HUDEP-2 (cell line): ENCODE measurements at regions not wholly inside any gene's neighbourhood (a gene's known extent, or its start where the extent isn't known, plus 50 kb on each side); places are given as distances from the start of the nearest gene placed in this dataset.
"Not testable (repeated sequence)": the region's sequence is repeated elsewhere in the genome, so short reads cannot be mapped to it uniquely, and the experiment has no call there.

ENCODE experiments used
- DNase-seq, 76 experiments: peaks; one replicate each; lab custom pipeline; 2025; ENCODE audit not compliant: unreplicated experiment in 76 of 76; lab: John Stamatoyannopoulos, UW

DNA sequence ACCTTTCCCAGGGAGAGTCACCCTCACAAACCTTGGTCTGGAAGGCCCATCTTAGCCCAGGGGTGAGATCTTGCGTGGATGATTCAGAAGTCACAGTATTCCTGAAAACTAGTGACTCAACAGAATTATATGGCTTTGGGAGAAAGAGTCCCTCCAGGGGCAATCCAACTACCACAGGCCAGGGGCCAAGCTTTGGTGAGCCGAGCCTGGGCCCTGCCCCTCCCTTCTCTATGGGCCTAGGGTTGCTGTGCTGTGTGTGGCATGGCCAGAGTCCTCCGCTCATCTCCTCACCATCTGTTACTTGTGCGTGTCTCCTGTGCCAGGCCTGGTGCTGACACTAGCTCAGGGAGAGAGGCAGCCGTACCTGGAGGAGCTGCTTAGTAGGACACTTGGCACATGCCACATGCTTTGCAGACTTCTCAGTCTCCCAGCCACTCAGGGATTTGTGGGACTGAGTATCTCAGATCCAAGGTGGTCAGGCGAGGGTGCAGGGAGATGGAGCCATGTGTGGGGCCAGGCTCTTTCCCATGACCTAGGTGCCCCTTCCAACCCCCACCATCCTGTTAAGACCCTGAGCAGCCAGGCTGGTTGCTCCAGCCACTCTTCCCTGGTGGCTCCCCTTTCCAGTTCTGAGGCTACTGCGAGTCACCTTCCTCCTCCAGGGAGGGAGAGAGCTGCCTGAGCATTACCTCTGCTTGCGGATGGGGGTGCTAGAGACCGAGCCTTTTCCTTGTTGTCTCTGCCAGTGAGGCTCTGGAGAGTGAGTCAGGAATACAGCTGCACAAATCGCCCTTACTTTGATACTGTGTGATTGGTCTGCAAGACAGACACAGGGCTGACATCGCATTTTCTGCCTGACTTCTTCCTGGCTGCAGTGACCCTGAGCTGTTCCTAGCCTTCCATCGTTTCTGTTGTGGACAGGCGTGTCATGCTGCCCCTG, 94.1 kb downstream of the SLC25A47 start:
- peak in 2 of 76 experiments; percentile 23 to 30 for DNase-seq

DNA sequence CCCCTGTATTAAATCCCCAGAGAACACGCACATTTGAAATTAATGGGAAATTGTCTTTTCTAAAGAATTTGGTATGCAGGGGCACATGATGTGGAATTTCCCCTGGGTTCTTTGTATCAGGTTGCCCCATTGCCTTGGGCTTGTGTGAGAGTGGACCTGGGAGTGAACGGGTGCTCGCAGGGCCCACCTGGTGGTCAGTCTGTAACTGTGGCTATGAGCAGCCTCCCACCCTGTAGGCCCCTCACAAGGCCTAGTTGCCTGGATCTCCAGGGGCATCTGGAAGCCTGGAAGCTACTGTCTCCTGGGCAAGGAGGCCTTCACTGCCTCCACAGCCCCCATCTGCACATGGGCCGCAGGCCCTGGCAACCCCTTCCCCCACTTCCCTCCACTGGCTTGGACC, 96.7 kb downstream of the SLC25A47 start:
- no peak for DNase-seq

DNA sequence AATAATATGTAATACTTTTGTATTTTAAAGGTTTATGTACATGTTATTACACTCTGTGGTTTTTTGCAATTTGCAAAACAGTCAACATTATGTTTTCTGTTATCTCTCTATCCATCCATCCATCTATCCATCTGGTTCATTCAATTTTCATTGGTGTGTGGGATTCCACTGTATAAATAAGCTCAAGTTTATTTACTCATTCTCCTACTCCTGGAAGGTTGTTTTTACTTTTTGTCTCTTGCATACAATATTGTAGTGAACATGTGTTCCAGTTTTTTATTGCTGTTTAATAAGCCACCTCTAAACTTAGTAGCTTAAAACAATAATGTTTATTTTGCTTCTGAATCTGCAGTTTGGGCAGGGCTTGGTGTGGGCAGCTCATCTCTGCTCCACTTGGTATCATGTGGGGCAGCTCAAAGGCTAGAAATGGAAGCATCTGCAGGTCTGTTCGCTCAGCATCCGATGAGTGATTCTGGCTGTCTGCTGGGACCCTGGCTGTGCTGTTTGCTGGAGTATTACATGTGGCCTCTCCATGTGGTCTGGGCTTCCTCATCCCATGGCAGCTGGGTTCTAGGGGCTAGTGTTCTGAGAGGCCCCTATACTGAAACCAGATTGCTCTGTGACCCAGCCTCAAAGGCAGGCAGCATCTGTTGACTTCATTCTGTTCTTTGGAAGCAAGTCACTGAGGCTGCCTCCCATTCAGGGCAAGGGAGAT, 98.8 kb downstream of the SLC25A47 start:
- no peak for DNase-seq

DNA sequence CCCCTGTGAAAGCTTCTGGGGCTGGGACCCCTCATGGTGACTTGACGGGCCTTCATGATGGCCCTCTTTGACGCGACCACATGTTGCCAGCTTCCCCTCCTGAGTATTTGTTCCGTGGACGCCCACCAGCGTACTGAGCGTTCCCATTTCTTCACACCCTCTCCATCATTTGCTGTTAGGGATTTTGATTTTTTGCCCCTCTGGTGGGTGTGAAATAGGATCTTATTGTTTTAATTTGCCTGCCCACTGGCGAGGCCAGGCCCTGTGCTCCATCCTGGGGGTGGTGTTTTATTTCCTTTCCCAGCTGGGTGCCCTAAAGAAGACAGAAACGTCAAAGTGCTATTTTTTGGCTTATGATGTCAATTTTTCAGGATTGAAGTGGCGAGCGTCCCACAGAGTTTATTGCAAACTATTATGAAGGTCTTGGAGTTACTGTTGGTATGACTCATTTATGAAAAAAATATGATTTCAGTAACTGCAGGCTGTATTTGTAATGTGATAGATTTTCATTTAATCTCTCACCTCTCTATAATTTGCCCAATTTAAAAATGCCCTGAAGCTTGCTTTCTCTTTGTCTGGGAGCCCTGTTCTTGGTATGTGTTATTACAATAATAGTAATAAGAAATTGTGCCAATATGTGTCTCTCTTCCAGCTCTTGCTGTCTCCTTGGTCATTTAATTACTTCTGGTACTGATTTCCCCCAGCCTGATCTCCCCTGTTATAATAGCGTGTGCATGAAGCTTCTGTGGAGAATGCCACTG, 99.6 kb downstream of the SLC25A47 start:
- no peak for DNase-seq

DNA sequence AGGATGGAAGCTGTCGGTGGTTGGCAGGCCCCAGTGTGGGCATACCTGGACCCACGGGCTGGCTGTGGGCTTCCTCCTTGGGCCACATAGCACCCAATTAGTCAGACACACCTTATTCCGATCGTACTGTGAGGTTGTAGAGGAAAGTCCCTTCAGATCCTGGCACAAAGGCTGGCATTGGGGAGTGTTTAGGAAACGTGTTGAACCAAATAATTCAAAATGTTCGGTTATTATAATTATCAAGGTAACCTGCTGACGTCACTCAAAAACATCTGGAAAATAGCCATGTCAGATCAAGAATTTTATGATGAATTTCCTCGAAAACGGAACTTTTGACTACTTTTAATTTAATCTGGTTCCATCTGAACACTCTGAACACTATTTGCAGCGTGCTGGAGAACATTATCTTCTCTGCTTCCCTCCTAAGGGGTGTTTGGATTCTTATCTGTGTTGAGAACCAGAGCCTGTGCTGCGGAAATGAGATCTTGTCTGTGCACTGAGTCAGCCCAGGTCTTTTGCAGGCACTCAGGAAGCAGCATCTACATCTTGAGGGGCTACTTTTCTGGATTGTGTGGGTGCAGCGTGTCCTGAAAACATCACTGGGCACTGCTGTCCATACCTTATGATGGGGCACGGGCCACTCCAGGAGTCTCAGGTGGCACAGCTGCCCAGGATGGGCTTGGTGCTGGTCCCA, 100.3 kb downstream of the SLC25A47 start:
- peak in 11 of 76 experiments; percentile 9 to 47 (median 18) for DNase-seq

DNA sequence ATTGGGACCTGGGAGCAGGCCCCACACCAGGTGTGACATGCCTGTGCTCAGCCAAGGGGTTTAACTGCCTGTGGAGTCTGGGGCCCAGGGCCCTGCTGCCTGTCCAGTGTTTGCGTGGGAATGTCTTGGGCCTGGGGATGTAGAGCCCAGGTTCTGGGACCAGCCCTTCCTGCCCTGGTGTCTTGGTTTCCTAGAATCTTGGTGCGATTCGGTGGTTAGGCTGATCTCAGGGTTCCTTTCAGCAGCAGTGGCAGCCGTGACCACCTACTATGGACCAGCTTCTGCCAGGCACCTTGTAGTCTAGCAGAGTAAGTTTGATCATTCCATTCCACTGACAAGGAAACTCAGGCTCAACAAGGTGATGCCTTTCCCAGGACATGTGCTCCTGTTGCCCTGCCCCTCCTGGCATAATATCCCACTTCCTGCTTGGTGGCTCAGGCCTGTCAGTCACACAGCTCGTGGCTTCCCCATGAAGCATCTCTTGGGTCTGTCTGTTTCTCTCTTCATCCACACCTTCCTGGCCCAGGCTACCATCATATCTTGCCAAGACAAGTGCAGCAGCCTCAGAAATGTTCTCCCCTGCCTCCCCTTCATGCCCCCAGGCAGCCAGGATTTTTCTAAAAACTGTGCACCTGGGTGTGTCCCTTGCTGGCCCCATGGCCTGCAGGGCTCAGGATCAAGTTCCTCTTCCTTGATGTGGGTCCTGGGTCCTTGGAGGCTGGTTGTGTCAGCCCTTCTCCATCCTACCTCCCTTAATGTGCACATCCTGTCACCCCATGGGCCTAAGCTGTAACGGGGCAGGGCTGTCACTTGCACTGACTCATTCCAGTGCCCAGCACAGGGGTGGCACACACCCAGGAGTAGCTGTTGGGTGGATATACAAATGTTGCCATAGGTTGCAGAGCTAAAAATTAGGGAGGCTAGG, 101.6 kb downstream of the SLC25A47 start:
- peak in 12 of 76 experiments; percentile 13 to 37 (median 22) for DNase-seq

DNA sequence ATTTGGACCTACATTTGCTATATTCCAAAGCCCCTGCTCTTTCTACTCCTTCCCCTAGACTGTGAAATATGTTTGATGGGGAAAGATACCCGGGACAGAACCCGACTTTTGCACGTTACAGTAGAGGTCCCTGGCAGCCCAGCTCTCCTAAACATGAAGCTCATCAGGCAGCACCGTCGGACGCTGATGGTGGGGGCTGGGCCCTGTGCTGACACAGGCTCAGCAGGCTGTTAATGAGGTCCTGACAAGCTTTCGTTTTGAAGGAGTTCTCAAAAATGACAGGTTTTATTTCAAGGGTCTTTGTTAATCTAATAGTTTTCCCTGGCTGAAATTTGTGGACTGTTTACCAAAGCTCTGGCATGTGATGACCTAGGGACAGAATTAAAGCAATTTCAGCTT, 102.3 kb downstream of the SLC25A47 start:
- no peak for DNase-seq

DNA sequence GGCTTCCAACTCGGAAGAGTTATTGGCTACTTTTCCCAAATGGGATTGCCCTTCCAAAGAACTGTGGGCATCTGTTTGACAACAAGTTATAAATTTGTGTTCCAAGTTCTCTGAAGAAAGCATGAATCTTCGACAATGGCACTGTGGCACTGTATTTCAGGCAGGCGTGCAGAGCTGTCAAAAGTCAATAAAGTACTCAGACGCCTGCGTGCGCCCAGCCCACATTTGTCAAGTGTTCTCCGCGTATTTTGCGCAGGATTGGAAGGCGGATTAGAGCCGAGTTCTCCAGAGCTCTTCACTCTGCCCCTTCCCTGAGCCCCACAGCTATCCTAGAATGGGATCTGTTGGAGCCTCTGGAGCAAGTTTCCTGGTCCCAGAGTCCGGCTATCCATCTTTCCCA, 103.2 kb downstream of the SLC25A47 start:
- no peak for DNase-seq

DNA sequence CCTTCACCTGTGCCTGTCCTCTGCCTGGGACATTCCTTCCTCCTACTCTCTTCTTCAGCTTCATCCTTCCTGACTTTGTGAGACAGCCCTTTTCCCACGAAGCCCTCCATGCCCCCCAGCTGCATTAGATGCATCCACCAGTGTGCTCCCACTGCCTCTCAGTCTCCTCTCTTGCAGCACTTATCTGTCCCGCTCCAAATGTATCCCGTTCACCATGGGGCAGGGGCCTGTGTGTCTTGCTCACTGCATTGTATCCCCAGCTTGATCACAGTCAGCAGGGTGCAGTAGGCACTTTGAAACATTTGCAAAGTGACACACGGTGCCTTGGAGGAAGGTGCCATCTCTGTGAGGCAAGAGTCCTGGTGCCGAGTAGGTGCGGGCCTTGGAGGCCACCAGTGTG, 104.0 kb downstream of the SLC25A47 start:
- DNase-seq = no peak

DNA sequence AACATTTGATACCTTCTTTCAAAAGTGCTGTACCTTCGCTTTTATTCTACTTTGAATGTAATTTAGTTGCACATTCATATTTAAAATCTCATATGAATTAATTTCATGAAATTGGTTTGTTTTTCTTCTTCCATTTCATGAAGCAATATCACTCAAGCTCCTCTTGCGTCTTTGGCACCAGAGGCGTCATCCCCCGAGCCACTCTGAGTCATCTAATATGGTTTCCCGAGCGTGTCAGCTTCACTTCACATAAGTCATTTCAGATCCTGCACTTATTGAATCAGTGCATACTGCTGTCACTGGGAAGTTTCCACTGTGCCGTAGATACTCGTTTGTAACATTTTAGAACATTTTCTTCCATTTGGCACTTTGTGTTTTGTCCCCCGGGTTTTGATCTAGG, 105.6 kb downstream of the SLC25A47 start:
- DNase-seq = no peak

DNA sequence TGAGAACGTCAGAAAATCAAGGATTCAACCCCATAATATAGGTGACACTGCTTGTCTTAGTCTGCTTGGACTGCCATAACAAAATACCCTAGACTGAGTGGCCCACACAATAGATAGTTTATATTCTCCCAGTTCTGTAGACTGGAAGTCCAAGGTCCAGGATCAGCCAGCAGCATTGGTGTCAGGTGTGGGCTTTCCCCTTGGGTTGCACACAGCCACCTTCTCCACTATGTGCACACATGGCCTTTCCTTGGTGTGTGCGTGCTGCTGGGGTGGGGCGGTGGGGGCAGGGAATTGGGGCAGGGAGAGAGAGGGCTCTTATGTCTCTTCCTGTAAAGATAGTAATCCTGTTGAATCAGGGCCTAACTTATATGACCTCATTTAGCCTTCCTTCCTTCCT, 106.4 kb downstream of the SLC25A47 start:
- DNase-seq = no peak

DNA sequence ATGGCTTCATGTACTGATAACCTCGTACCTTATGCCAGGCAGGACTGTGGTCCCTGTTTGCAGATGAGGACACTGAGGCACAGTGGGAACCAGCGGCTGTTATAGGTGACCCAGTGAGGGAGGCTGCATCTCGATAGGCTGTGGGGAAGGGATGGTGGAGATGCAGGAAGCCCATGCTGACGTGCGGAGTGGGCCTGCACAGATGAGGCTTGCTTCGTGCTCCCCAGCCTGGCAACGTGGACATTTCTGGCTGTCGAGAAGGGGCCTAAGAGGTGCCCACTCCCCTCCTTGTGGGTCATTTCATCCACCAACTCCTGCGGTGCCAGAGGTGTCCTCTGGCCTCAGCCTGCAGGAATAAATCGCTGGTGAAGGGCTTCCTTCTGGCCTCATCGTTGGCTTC, 107.4 kb downstream of the SLC25A47 start:
- no peak for DNase-seq

DNA sequence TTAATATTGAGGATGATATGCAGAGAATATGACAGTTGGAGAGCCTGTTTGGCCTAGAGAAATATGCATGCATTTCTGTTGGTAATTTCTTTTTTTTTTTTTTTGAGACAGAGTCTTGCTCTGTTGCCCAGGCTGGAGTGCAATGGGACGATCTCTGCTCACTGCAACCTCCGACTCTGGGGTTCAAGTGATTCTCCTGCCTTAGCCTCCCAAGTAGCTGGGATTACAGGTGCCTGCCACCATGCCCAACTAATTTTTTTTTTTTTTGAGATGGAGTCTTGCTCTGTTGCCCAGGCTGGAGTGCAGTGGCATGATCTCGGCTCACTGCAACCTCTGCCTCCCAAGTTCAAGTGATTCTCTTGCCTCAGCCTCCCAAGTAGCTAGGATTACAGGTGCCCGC, 108.3 kb downstream of the SLC25A47 start:
- not testable (repeated sequence) for DNase-seq

DNA sequence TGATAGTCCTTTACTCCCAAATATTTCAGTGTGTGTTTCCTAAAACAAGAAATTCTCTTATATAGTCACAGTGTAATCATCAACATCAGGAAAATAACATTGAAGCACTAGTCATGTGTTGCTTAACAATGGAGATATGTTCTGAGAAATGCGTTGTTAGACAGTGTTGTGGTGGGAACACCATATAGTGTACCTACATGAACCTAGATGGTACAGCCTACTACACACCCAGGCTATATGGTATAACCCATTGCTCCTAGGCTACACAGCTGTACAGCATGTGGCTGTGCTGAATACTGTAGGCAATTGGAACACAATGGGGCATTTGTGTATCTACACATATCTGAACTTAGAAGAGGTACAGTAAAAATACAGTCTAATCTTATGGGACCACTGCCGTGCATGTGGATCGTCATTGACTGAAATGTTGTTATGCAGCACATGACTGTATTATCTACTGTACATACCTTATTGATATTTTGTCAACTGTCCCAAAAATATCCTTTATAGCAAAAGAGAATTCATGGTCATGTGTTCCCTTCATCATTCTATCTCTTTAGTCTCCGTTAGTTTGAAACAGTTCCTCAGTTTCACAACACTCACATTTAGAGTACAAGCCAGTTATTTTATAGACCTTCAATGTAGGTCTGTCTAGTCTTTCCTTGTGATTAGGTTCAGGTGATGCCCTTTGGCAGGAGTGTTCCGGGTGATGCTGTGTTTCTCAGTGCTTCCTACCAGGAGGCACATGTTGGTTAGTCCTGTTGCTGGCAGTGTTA, 109.7 kb downstream of the SLC25A47 start:
- DNase-seq = no peak

DNA sequence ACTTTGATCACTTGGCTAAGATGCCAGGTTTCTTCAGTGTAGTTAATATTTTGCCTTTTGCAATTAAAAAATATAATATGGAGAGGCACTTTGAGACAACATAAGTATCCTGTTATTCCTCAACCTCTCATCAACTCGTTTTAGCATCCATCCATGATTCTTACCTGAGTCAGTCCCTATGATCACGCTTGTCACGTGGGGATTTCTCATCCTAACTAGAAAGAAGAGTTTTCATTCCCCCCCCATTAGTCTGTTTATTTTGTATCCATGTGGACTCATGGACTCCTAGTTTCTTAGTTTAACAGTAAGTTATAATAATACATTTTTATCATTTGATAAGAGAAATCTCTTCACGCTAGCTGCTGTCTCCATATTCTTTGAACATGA, 110.3 kb downstream of the SLC25A47 start:
- DNase-seq = no peak

DNA sequence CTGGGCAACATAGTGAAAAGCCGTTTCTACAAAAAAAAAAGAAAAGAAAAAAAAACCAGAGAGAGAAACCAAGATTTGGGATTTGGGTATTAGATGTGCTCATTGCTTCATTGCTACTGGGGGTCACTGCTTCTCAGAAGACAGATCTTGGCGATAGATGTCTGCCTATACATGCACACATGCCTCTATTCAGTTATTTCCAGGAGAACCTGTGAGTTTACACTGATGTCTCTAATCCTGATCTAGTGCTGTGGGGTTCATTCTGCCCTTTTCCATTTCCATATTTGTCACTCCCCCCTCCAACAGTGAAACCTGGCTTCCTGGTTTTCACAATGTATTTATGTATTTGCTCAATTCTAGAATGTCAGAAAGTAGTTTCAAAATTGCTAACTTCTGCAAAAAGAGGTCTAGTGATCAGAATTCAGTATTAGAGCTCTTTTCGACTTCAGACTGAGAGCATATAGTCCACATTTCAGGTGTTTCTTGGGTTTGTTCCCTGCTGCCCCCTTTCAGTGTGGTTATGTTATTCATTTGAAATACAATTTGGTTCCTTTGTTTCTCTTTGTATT, 111.0 kb downstream of the SLC25A47 start:
- DNase-seq = no peak

DNA sequence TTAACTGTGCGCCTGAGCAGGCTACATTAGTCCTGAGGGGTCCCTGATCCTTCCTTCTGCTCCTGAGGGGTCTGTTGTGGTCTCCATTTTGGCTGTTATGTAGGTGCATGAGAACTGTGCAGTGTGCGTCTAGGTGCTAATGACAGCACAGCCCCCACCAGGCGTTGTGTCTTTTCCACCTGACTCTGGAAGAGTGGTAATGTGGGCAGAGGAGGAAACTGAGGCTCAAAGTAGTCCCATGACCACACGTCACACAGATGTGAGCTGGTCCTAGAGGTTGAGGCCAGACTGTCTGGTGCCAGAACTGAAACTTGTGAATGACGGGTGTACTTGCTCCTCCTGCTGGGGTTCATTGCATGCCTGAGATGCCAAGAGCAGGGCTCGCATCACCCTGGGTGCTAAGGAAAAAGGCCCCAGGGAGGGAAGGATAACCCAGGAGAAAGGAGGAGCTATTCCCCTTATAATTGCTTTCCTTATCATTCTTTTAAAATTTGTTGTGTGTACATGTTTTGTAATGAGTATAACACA, 111.8 kb downstream of the SLC25A47 start:
- no peak for DNase-seq

DNA sequence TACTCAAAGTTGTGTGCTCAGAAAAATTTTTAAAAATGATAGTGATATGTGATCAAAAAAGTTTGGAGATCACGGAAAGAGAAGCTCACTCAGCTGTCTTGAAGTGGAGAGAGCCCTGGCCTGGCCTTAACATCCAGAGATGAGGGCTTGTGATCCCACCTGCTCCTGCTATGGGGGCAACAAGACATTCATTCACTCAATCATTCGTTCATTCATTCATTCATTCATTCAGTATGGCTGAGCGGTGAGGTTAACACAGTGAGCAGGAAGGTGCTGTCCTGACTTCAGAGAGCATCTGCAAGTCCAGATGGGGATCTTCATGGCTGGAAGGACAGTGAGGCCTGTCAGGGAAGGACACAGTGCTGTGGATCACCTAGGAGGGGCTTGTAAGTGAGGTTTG, 112.3 kb downstream of the SLC25A47 start:
- DNase-seq = no peak
